ENCODE measurements at regions not wholly inside any gene's neighbourhood (a gene's known extent, or its start where the extent isn't known, plus 50 kb on each side); places are given as distances from the start of the nearest gene placed in this dataset.

- DNase-seq (ENCODE audit: low read depth in 2 of 2) = no peak
Measured at GRCh38 chr6:9121549-9121948, 686.2 kb upstream of the SLC35B3 start.

- no peak for DNase-seq (ENCODE audit: low read depth in 2 of 2)
Measured at GRCh38 chr6:9116026-9116425, 680.7 kb upstream of the SLC35B3 start.

GRCh38 chr6:9112544-9112943 is 677.2 kb upstream of the SLC35B3 start:
- DNase-seq (ENCODE audit: low read depth in 2 of 2) = no peak

GRCh38 chr6:9103876-9104521 is 668.7 kb upstream of the SLC35B3 start:
- DNase-seq (ENCODE audit: low read depth in 2 of 2) = no peak

- DNase-seq (ENCODE audit: low read depth in 2 of 2) = no peak
Measured at GRCh38 chr6:9101920-9102319, 666.6 kb upstream of the SLC35B3 start.

GRCh38 chr6:9100869-9101580 is 665.7 kb upstream of the SLC35B3 start:
- DNase-seq (ENCODE audit: low read depth in 2 of 2) = no peak

GRCh38 chr6:9095729-9096128 is 660.4 kb upstream of the SLC35B3 start:
- DNase-seq (ENCODE audit: low read depth in 2 of 2) = no peak

GRCh38 chr6:9095137-9095536 is 659.8 kb upstream of the SLC35B3 start:
- no peak for DNase-seq (ENCODE audit: low read depth in 2 of 2)

- no peak for DNase-seq (ENCODE audit: low read depth in 2 of 2)
Measured at GRCh38 chr6:9089724-9090123, 654.4 kb upstream of the SLC35B3 start.

GRCh38 chr6:9087470-9087869 is 652.1 kb upstream of the SLC35B3 start:
- no peak for DNase-seq (ENCODE audit: low read depth in 2 of 2)

- no peak for DNase-seq (ENCODE audit: low read depth in 2 of 2)
Measured at GRCh38 chr6:9086331-9086730, 651.0 kb upstream of the SLC35B3 start.

- DNase-seq (ENCODE audit: low read depth in 2 of 2) = no peak
Measured at GRCh38 chr6:9085709-9086070, 650.3 kb upstream of the SLC35B3 start.

- DNase-seq (ENCODE audit: low read depth in 2 of 2) = no peak
Measured at GRCh38 chr6:9085054-9085708, 649.8 kb upstream of the SLC35B3 start.

- no peak for DNase-seq (ENCODE audit: low read depth in 2 of 2)
Measured at GRCh38 chr6:9083108-9083507, 647.8 kb upstream of the SLC35B3 start.

- no peak for DNase-seq (ENCODE audit: low read depth in 2 of 2)
Measured at GRCh38 chr6:9066726-9067125, 631.4 kb upstream of the SLC35B3 start.

- DNase-seq (ENCODE audit: low read depth in 2 of 2) = no peak
Measured at GRCh38 chr6:9064156-9064555, 628.8 kb upstream of the SLC35B3 start.

GRCh38 chr6:9062596-9062995 is 627.3 kb upstream of the SLC35B3 start:
- DNase-seq (ENCODE audit: low read depth in 2 of 2) = no peak

GRCh38 chr6:9057937-9058336 is 622.6 kb upstream of the SLC35B3 start:
- no peak for DNase-seq (ENCODE audit: low read depth in 2 of 2)

- no peak for DNase-seq (ENCODE audit: low read depth in 2 of 2)
Measured at GRCh38 chr6:9056556-9056955, 621.2 kb upstream of the SLC35B3 start.

- no peak for DNase-seq (ENCODE audit: low read depth in 2 of 2)
Measured at GRCh38 chr6:9044426-9044825, 609.1 kb upstream of the SLC35B3 start.

- no peak for DNase-seq (ENCODE audit: low read depth in 2 of 2)
Measured at GRCh38 chr6:9040718-9041117, 605.4 kb upstream of the SLC35B3 start.

GRCh38 chr6:9039258-9039657 is 603.9 kb upstream of the SLC35B3 start:
- DNase-seq (ENCODE audit: low read depth in 2 of 2) = no peak

- no peak for DNase-seq (ENCODE audit: low read depth in 2 of 2)
Measured at GRCh38 chr6:9028086-9028485, 592.7 kb upstream of the SLC35B3 start.

Data from stimulated activated CD8-positive, alpha-beta memory T cell treated with anti-CD3 and anti-CD28 coated beads, Interleukin-7, amount 100 ng/mL, for 1 hour (primary cell).